Stomach (tissue), 8 donors: ENCODE measurements at regions not wholly inside any gene's neighbourhood (a gene's known extent, or its start where the extent isn't known, plus 50 kb on each side); places are given as distances from the start of the nearest gene placed in this dataset.

Experiments
- DNase-seq, 2 donors: peaks; one replicate each; pipeline versions ENCODE4 v3.0.0 to v3.0.0-alpha.2; 2013 to 2019
- H3K27ac ChIP-seq, 5 donors: fragments of 200-600 bp in 4 of 5; sonication (generic) in 4 of 5; one replicate each; pipeline ENCODE4 v1.5.1; 2013 to 2019; ENCODE audit warnings: mild to moderate bottlenecking in 1 of 5, moderate library complexity in 1 of 5
- H3K27me3 ChIP-seq, 3 donors: fragments of 200-600 bp; sonication (generic); one replicate each; pipeline ENCODE4 v1.5.1; 2017 to 2019; ENCODE audit warnings: mixed run types in 1 of 3
- H3K36me3 ChIP-seq, 4 donors: fragments of 200-600 bp; sonication (generic); 1 replicate in 3 of 4; 2 replicates in 1 of 4; pipeline ENCODE4 v1.5.1; 2016 to 2019
- H3K4me1 ChIP-seq, 4 donors: fragments of 200-600 bp; sonication (generic); one replicate each; pipeline ENCODE4 v1.5.1; 2016 to 2019
- H3K4me3 ChIP-seq, 4 donors: fragments of 200-600 bp; sonication (generic) in 3 of 4; one replicate each; pipeline ENCODE4 v1.5.1; 2016 to 2019; ENCODE audit warnings: mild to moderate bottlenecking in 1 of 4
- H3K9me3 ChIP-seq, 4 donors: fragments of 200-600 bp; sonication (generic); one replicate each; pipeline ENCODE4 v1.5.1; 2016 to 2019
- EP300 ChIP-seq: sonication (generic); formaldehyde crosslinking; IDR thresholded peaks from one replicate; pipeline ENCODE4 v1.6.1; 2017; ENCODE audit warnings: antibody characterized with exemption
- POLR2A ChIP-seq, 4 donors: fragments of 450-650 bp; IDR thresholded peaks; one replicate each; pipeline ENCODE4 v1.6.1; 2016; ENCODE audit warnings: antibody characterized with exemption in 4 of 4, control low read depth in 2 of 4, mild to moderate bottlenecking in 1 of 4, moderate library complexity in 1 of 4
- POLR2AphosphoS5 ChIP-seq, 3 donors: sonication (generic); formaldehyde crosslinking; IDR thresholded peaks; one replicate each; pipeline ENCODE4 v1.6.1; 2016; ENCODE audit warnings: antibody characterized with exemption in 3 of 3
- WGBS, 5 donors: extraction: QIAGEN DNeasy Blood & Tissue Kit in 3 of 5; methylation state at CpG; one replicate each; pipeline versions ENCODE4 v1.1.5 to v1.1.7; 2013 to 2018; 5-methylcytosine and 5-hydroxymethylcytosine counted together
- intact Hi-C: fragments of 100-400 bp; cut with DNase I; formaldehyde crosslinking; loops from one replicate; pipeline ENCODE4 v1.15.1; 2023; ENCODE audit warnings: low total_unique reads
- TF ChIP-seq, protein P1 (sequence below), 7 experiments: fragments of 450-650 bp in 4 of 7; fragments of 200-600 bp in 3 of 7; sonication (generic) in 3 of 7; IDR thresholded peaks; one replicate each; pipeline ENCODE4 v1.5.1; 2016 to 2019; ENCODE audit warnings: antibody characterized with exemption in 7 of 7, control low read depth in 2 of 7, mild to moderate bottlenecking in 1 of 7
- donor health status: healthy with polysubstance abuse.
- donor health status: Bipolar disorder and iron deficiency.
- donor health status: healthy.

DNA sequence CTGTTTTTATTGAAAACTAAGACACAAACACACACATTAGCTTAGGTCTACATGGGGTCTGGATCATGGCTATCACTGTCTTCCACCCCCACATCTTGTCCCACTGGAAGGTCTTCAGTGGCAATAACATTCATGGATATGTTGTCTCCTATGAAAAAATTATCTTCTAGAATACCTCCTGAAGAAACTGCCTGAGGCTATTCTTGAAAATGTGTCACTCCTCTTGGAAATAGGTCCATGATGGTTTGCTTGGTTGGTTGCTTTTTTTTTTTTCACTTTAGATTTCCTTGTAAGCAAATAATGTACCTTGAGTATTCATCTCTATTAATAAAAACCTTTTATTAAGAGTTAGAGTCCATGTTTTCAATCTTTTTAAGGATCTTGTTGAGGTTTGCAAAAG lies 195.3 kb upstream of the PDE5A start:
- intact Hi-C loops: no loop called here
- Histone ChIP-seq H3K27me3 (no peaks in the 10 kb centered on the region), H3K9me3 (no peaks in the 10 kb centered on the region), H3K4me3 (no peak overlapping the region), H3K27ac (no peak overlapping the region), H3K4me1 (no peaks in the 10 kb centered on the region), H3K36me3 (no peaks in the 10 kb centered on the region)
- no peak for DNase-seq
- no peak for TF ChIP-seq EP300
- no peak for TF ChIP-seq POLR2A (IDR thresholded peaks at IDR 0.05)
- TF ChIP-seq POLR2AphosphoS5 (IDR thresholded peaks at IDR 0.05): no peak
- TF ChIP-seq, protein P1, sequence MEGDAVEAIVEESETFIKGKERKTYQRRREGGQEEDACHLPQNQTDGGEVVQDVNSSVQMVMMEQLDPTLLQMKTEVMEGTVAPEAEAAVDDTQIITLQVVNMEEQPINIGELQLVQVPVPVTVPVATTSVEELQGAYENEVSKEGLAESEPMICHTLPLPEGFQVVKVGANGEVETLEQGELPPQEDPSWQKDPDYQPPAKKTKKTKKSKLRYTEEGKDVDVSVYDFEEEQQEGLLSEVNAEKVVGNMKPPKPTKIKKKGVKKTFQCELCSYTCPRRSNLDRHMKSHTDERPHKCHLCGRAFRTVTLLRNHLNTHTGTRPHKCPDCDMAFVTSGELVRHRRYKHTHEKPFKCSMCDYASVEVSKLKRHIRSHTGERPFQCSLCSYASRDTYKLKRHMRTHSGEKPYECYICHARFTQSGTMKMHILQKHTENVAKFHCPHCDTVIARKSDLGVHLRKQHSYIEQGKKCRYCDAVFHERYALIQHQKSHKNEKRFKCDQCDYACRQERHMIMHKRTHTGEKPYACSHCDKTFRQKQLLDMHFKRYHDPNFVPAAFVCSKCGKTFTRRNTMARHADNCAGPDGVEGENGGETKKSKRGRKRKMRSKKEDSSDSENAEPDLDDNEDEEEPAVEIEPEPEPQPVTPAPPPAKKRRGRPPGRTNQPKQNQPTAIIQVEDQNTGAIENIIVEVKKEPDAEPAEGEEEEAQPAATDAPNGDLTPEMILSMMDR (IDR thresholded peaks at IDR 0.05): no peak

DNA sequence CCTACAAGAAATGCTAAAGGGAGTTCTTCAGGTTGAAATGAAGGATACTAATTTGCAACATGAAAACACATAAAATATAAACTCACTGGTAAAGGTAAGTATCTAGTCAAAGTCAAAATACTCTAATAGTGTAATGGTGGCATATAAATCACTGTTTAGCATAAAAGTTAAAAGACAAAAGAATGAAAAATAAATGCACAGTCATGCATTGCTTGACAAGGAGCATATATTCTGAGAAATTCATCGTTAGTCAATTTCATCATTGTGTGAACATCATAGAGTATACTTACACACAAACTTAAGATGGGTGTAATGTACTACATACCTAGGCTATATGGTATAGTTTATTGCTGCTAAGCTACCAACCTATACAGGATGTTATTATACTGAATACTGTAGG lies 194.4 kb upstream of the PDE5A start:
- Histone ChIP-seq H3K4me3 (no peak overlapping the region), H3K27me3 (no peaks in the 10 kb centered on the region), H3K4me1 (no peaks in the 10 kb centered on the region), H3K36me3 (no peaks in the 10 kb centered on the region), H3K9me3 (no peaks in the 10 kb centered on the region), H3K27ac (no peak overlapping the region)
- WGBS, 5 donors: 87 to 94% (median 91%) methylated on average over 1 of the region's 1 CpG
- intact Hi-C loops: no loop called here
- TF ChIP-seq EP300 (no peak), POLR2A (IDR thresholded peaks at IDR 0.05) (no peak), POLR2AphosphoS5 (IDR thresholded peaks at IDR 0.05) (no peak)
- TF ChIP-seq, protein P1 (IDR thresholded peaks at IDR 0.05): no peak
- no peak for DNase-seq

- intact Hi-C loops: no loop called here
- Histone ChIP-seq H3K36me3 (no peaks in the 10 kb centered on the region), H3K27ac (no peak overlapping the region), H3K4me3 (no peak overlapping the region), H3K27me3 (no peaks in the 10 kb centered on the region), H3K4me1 (no peaks in the 10 kb centered on the region), H3K9me3 (peaks cover 0 to 18% (median 7%) of the 10 kb centered on the region in 4 donors)
- TF ChIP-seq POLR2AphosphoS5 (IDR thresholded peaks at IDR 0.05): no peak
- no peak for TF ChIP-seq EP300
- no peak for TF ChIP-seq POLR2A (IDR thresholded peaks at IDR 0.05)
- TF ChIP-seq, protein P1 (IDR thresholded peaks at IDR 0.05): no peak
- no peak for DNase-seq
Measured at GRCh38 chr4:119816473-119816872, 187.9 kb upstream of the PDE5A start.

GRCh38 chr4:119810001-119810400 lies 181.4 kb upstream of the PDE5A start:
- Histone ChIP-seq H3K36me3 (no peaks in the 10 kb centered on the region), H3K9me3 (peaks cover 0 to 23% (median 9%) of the 10 kb centered on the region in 4 donors), H3K4me3 (no peak overlapping the region), H3K4me1 (no peaks in the 10 kb centered on the region), H3K27me3 (no peaks in the 10 kb centered on the region), H3K27ac (no peak overlapping the region)
- intact Hi-C loops: no loop called here
- WGBS, 5 donors: 87 to 95% (median 90%) methylated on average over 1 of the region's 1 CpG
- TF ChIP-seq POLR2A (IDR thresholded peaks at IDR 0.05) (no peak), EP300 (no peak), POLR2AphosphoS5 (IDR thresholded peaks at IDR 0.05) (no peak)
- TF ChIP-seq, protein P1 (IDR thresholded peaks at IDR 0.05): no peak
- DNase-seq: no peak
